ENCODE measurements at regions not wholly inside any gene's neighbourhood (a gene's known extent, or its start where the extent isn't known, plus 50 kb on each side); places are given as distances from the start of the nearest gene placed in this dataset.

GRCh38 chr12:46452061-46452615 is 79.6 kb upstream of the SLC38A2 start:
- no peak for TF ChIP-seq CTCF (IDR thresholded peaks at IDR 0.05; ENCODE audit: low read depth, low read length, missing control alignments)
- no peak for DNase-seq (ENCODE audit: extremely low read depth, low read depth)
- no peak overlapping the region for H3K4me3 ChIP-seq (replicated peaks; ENCODE audit: low read depth, low read length)

GRCh38 chr12:46451276-46452021 is 78.9 kb upstream of the SLC38A2 start:
- no peak overlapping the region for H3K4me3 ChIP-seq (replicated peaks; ENCODE audit: low read depth, low read length)
- TF ChIP-seq CTCF (IDR thresholded peaks at IDR 0.05; ENCODE audit: low read depth, low read length, missing control alignments): no peak
- DNase-seq (ENCODE audit: extremely low read depth, low read depth): no peak

GRCh38 chr12:46450279-46450748 is 77.7 kb upstream of the SLC38A2 start:
- TF ChIP-seq CTCF (IDR thresholded peaks at IDR 0.05; ENCODE audit: low read depth, low read length, missing control alignments): no peak
- no peak for DNase-seq (ENCODE audit: extremely low read depth, low read depth)
- no peak overlapping the region for H3K4me3 ChIP-seq (replicated peaks; ENCODE audit: low read depth, low read length)

GRCh38 chr12:46449856-46450255 is 77.3 kb upstream of the SLC38A2 start:
- H3K4me3 ChIP-seq (replicated peaks; ENCODE audit: low read depth, low read length): no peak overlapping the region
- DNase-seq (ENCODE audit: extremely low read depth, low read depth): no peak
- no peak for TF ChIP-seq CTCF (IDR thresholded peaks at IDR 0.05; ENCODE audit: low read depth, low read length, missing control alignments)

- H3K4me3 ChIP-seq (replicated peaks; ENCODE audit: low read depth, low read length): no peak overlapping the region
- no peak for DNase-seq (ENCODE audit: extremely low read depth, low read depth)
- TF ChIP-seq CTCF (IDR thresholded peaks at IDR 0.05; ENCODE audit: low read depth, low read length, missing control alignments): no peak
Measured at GRCh38 chr12:46449316-46449715, 76.7 kb upstream of the SLC38A2 start.

GRCh38 chr12:46446645-46447044 is 74.1 kb upstream of the SLC38A2 start:
- no peak for DNase-seq (ENCODE audit: extremely low read depth, low read depth)
- H3K4me3 ChIP-seq (replicated peaks; ENCODE audit: low read depth, low read length): no peak overlapping the region
- TF ChIP-seq CTCF (IDR thresholded peaks at IDR 0.05; ENCODE audit: low read depth, low read length, missing control alignments): no peak

Measured in HFF-Myc (cell line).